Activated gamma-delta T cell treated with Interleukin-2 at 50 U/mL for 16 hours (primary cell): ENCODE measurements at regions not wholly inside any gene's neighbourhood (a gene's known extent, or its start where the extent isn't known, plus 50 kb on each side); places are given as distances from the start of the nearest gene placed in this dataset.
"Not testable (repeated sequence)": the region's sequence is repeated elsewhere in the genome, so short reads cannot be mapped to it uniquely, and the experiment has no call there.

Experiments used
- DNase-seq: peaks from one replicate; pipeline ENCODE4 v3.0.0-alpha.2; 2020

DNA sequence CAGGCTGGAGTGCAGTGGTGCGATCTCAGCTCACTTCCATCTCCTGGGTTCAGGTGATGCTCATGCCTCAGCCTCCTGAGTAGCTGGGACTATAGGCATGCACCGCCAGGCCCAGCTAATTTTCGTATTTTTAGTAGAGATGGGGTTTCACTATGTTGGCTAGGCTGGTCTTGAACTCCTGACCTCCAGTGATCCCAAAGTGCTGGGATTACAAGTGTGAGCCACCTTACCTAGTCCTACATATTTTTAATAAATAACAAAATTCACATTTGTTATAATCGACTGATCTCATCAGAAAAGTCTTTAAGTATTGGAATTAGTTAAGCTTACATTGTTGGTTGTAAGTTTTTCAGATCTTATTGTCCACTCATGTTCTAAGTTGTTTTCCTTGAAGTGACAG is 83.4 kb upstream of the TPTE start:
- not testable (repeated sequence) for DNase-seq

DNA sequence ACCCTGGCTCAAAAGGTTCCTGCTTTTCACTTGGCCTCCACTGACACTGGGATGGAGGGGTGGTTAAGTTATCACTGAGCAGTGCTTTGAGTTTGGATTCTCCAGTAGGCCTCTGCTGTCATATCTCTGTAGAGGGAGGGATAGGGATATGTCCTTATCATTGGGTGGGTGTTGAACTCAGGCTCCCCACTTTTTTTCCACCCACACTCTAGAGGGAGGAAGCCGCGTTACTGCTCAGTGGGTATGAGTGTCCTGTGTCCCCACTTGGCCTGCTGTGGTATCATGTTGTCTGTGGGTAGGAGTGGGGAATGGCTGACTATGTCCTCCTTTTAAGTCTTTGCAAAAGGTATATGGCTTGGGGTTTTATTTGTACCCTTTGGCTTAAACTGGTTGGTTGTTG is 80.7 kb upstream of the TPTE start:
- DNase-seq: not testable (repeated sequence)

DNA sequence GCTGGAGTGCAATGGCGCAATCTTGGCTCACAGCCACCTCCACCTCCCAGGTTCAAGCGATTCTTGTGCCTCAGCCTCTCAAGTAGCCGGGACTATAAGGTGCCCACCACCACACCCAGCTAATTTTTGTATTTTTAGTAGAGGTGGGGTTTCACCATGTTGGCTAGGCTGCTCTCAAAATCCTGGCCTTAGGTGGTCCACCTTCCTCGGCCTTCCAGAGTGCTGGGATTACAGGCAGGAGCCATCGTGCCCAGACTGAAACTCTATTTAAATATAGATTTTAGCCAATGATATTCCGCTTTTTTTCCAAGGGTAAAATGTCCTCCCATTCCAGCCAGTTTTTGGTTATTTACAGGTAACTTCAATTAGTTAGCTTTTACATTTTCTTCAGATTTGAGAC is 79.4 kb upstream of the TPTE start:
- DNase-seq: not testable (repeated sequence)

DNA sequence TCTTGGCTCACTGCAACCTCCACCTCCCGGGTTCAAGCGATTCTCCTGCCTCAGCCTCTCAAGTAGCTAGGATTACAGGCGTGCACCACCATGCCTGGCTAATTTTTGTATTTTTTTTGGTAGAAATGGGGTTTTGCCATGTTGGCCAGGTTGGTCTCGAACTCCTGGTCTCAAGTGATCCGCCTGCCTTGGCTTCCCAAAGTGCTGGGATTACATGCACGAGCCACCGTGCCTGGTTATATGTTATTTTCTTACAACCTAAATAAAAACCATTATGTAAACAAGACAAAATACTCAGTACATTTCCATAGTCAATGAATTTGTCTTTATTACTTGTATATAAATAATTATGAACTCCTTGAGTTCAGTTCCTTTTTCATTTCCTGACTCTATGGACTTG is 75.7 kb upstream of the TPTE start:
- not testable (repeated sequence) for DNase-seq

DNA sequence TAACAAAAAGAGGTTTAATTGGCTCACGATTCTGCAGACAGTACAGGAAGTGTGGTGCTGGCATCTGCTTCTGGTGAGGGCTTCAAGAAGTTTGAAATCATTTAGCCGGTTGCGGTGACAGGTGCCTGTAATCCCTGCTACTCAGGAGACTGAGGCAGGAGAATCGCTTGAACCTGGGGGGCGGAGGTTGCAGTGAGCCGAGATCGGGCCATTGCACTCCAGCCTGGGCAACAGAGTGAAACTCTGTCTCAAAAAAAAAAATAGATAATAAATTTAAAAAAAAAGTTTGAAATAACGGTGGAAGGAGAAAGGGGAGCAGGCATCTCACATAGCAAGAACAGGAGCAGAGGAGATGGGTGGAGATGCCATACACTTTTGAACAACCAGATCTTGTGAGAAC is 71.9 kb upstream of the TPTE start:
- not testable (repeated sequence) for DNase-seq

DNA sequence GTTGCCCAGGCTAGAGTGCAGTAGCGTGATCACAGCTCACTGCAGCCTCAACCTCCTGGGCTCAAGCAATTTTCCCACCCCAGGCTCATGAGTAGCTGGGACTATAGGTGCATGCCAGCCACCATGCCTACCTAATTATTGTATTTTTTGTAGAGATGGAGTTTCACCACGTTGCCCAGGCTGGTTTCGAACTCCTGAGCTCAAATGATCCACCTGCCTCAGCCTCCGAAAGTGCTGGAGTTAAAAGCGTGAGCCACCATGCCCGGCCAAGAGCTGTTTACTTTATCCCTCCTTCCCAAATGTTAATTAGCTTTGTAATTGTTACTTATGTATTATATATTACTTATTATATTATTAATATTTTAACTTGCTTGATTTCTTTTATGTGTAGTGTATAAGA is 70.1 kb upstream of the TPTE start:
- not testable (repeated sequence) for DNase-seq

DNA sequence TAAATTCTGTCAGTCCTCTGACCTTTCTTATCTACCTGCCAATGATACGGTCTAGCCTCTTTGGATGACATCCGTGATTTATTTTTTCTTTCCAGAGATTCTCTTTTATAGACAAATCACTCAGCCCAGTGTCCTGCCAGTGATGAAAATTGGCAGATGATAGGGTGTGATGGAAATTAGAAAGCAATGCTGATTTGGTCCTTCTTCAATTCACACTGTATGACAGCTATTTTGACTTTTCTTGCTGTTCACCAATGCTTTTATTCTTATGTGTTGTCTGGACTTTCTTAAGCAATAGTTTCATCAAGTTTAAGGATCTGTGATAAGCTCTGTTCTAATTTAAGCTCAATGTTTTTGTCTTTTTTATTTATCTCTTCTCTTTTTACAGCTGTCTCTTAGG is 63.6 kb upstream of the TPTE start:
- not testable (repeated sequence) for DNase-seq

DNA sequence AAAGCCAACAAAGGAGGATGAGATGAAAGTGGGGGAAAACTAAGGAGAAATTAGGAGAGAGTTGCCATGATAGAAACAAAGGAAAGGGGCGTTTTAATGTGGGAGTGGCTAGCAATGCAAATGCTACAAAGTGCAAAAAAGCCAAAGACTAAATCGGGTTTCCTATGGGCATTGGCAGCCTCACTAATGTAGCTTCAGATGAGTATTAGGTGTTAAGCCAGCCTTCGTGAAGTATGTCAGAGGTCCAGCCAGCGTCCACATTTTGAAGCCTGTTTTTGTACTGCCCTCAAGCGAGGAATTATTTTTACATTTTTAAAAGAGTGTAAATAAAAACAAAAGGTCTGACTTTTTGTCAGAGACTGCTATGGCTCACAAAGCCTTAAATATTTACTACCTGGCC is 60.4 kb upstream of the TPTE start:
- not testable (repeated sequence) for DNase-seq

DNA sequence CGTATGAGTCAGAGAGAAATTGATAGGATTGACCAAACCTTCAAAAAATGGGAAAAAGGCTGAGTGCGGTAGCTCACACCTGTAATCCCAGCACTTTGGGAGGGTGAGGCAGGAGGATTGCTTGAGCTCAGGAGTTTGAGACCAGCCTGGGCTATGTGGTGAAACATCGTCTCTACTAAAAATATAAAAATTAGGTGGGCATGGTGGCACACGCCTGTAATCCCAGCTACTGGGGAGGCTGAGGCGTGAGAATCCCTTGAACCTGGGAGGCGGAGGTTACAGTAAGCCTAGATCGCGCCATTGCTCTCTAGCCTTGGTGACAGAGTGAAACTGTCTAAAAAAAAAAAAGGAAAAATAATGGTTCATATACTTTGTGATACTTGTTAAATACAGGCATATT is 59.9 kb upstream of the TPTE start:
- DNase-seq: not testable (repeated sequence)

DNA sequence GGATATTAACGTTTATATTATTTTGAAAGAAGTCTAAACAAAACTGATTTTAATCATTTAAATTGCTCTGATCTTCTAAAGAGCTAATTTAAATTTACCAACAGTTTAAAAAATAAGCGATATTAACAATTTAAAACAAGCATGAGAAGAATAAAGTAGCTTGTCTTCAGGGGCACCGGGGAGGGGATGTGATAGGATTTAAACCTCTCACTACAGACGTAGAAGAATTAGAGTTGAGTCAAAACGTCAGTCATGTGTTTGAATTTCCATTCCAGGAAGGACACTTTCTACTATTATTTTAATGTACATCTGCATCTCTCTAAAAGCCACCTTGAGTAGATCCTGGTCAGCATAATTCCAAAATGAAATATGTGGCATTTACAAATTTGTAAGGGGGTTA is 58.2 kb upstream of the TPTE start:
- no peak for DNase-seq

DNA sequence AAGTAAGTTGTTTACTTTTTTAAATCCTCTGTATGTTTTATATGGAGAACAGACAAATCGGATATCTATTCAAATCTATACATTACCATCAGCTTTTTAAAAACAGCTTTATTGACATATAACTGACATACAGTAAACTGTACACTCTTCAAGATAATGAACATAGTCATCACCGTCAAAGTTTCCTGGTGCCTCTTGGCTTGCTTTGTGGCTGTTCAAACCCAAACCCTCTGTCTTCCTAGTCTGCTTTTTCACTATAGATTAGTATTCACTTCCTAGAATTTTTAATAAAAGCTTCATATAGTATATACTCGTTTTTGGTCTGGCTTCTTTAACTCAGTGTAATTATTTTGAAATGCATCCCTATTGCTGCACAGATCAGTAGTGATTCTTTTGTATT is 56.4 kb upstream of the TPTE start:
- DNase-seq: no peak

DNA sequence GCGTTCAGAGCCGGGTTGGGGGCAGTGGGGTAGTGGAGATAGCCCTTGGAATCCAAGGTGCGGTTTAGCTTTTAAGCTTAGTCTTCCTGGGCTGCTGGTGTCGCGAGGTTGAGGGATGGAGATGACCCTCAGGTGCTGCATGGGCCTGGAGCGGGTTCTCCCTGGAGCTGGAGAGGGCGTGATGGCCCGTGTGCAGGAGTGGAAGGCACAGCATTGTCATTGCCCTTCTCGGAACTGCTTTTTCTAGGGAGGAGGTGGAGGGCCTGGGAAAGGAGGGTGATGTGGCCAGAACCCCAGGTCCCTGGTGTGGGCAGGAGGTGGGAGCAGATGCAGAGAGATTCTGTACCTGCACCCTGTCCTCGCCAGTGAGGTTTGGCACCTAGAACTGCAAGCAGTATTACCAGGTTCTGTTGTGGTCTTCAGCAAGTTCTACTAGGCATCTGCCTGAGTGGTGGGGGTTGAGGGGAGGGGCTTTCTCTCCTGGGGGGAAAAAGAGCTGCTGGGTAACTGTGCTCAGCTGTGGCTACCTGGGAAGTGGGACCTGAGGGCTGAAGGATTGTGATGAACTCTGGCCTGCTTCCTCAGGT is 55.8 kb upstream of the TPTE start:
- not testable (repeated sequence) for DNase-seq

DNA sequence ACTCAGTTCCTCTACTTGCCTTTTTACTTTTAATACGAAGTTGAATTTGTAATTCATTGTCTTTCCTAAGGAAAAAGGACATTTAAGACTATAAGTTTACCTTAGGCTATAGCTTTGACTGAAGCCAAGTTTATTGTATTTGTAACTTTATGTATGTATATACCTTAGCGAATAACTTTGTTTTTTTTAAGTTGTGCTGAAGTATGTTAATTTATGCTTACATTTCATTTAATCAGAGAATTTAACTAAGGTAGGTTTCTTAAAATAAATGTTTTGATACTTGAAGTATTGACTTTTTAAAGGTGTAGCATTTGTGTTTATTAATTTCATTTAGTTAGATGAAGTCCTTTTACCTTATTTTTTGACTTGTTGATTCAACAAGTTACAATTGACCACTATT is 55.2 kb upstream of the TPTE start:
- no peak for DNase-seq
